Gastroesophageal sphincter (tissue), 2 donors: ENCODE measurements at regions not wholly inside any gene's neighbourhood (a gene's known extent, or its start where the extent isn't known, plus 50 kb on each side); places are given as distances from the start of the nearest gene placed in this dataset.
"Not testable (repeated sequence)": the region's sequence is repeated elsewhere in the genome, so short reads cannot be mapped to it uniquely, and the experiment has no call there.

Source experiments
- POLR2A ChIP-seq, 2 donors: fragments of 450-650 bp; IDR thresholded peaks; one replicate each; pipeline ENCODE4 v1.6.1; 2017; ENCODE audit warnings: antibody characterized with exemption in 2 of 2, mild to moderate bottlenecking in 2 of 2, moderate library complexity in 1 of 2
- POLR2AphosphoS5 ChIP-seq: sonication (generic); formaldehyde crosslinking; IDR thresholded peaks from one replicate; pipeline ENCODE4 v1.6.1; 2017; ENCODE audit warnings: antibody characterized with exemption

GRCh38 chr9:74080652-74081051, 416.5 kb upstream of the RORB start:
- not testable (repeated sequence) for TF ChIP-seq POLR2AphosphoS5; POLR2A (IDR thresholded peaks at IDR 0.05)
